ENCODE measurements at regions not wholly inside any gene's neighbourhood (a gene's known extent, or its start where the extent isn't known, plus 50 kb on each side); places are given as distances from the start of the nearest gene placed in this dataset.
"Not testable (repeated sequence)": the region's sequence is repeated elsewhere in the genome, so short reads cannot be mapped to it uniquely, and the experiment has no call there.

- Histone ChIP-seq H3K36me3 (replicated peaks in 1 of 2; ENCODE audit: insufficient read depth in 1 of 2, low read depth in 2 of 2) (no peaks in the 10 kb centered on the region), H3K27ac (no peak overlapping the region), H3K27me3 (no peaks in the 10 kb centered on the region), H3K4me1 (no peaks in the 10 kb centered on the region), H3K4me3 (no peak overlapping the region), H3K9me3 (no peaks in the 10 kb centered on the region)
- intact Hi-C loops (cut with DNase I) = no loop called here
- no peak for ATAC-seq
- DNase-seq = no peak
- TF ChIP-seq CTCF (IDR thresholded peaks at IDR 0.05) (no peak), POLR2A (IDR thresholded peaks at IDR 0.05) (no peak)
- WGBS, 2 donors = 77 to 80% methylated on average over 8 of the region's 8 CpGs
These were observed 98.3 kb upstream of the FRMD1 start for GRCh38 chr6:168177103-168177891.

GRCh38 chr6:168171673-168172353 is 92.8 kb upstream of the FRMD1 start:
- no peaks in the 10 kb centered on the region for H3K36me3 ChIP-seq (replicated peaks in 1 of 2; ENCODE audit: insufficient read depth in 1 of 2, low read depth in 2 of 2)
- no peak for DNase-seq
- intact Hi-C loops (cut with DNase I) = no loop called here
- ATAC-seq = no peak
- peaks cover 4% of the 10 kb centered on the region for H3K4me1 ChIP-seq
- H3K4me3 ChIP-seq = no peak overlapping the region
- 23 to 38% methylated on average over 4 of the region's 4 CpGs for WGBS, 2 donors
- H3K9me3 ChIP-seq = no peaks in the 10 kb centered on the region
- no peaks in the 10 kb centered on the region for H3K27me3 ChIP-seq
- no peak overlapping the region for H3K27ac ChIP-seq
- TF ChIP-seq CTCF (IDR thresholded peaks at IDR 0.05) (no peak), POLR2A (IDR thresholded peaks at IDR 0.05) (no peak)

GRCh38 chr6:168170841-168171601 is 92.0 kb upstream of the FRMD1 start:
- DNase-seq (no peak), ATAC-seq (no peak)
- intact Hi-C loops (cut with DNase I) = no loop called here
- no peaks in the 10 kb centered on the region for H3K9me3 ChIP-seq
- 86 to 93% methylated on average over 16 of the region's 16 CpGs for WGBS, 2 donors
- H3K27ac ChIP-seq = no peak overlapping the region
- H3K4me1 ChIP-seq = peaks cover 4% of the 10 kb centered on the region
- H3K36me3 ChIP-seq (replicated peaks in 1 of 2; ENCODE audit: insufficient read depth in 1 of 2, low read depth in 2 of 2) = no peaks in the 10 kb centered on the region
- no peaks in the 10 kb centered on the region for H3K27me3 ChIP-seq
- no peak overlapping the region for H3K4me3 ChIP-seq
- no peak for TF ChIP-seq CTCF (IDR thresholded peaks at IDR 0.05)
- no peak for TF ChIP-seq POLR2A (IDR thresholded peaks at IDR 0.05)

- TF ChIP-seq POLR2A (IDR thresholded peaks at IDR 0.05) (no peak), CTCF (IDR thresholded peaks at IDR 0.05) (no peak)
- 74 to 82% methylated on average over 11 of the region's 11 CpGs for WGBS, 2 donors
- DNase-seq (no peak), ATAC-seq (no peak)
- Histone ChIP-seq H3K27ac (no peak overlapping the region), H3K36me3 (replicated peaks in 1 of 2; ENCODE audit: insufficient read depth in 1 of 2, low read depth in 2 of 2) (no peaks in the 10 kb centered on the region), H3K27me3 (no peaks in the 10 kb centered on the region), H3K4me3 (no peak overlapping the region), H3K9me3 (no peaks in the 10 kb centered on the region), H3K4me1 (peaks cover 4% of the 10 kb centered on the region)
- intact Hi-C loops (cut with DNase I) = no loop called here
These were observed 90.6 kb upstream of the FRMD1 start for GRCh38 chr6:168169624-168170023.

GRCh38 chr6:168168936-168169335 is 89.9 kb upstream of the FRMD1 start:
- H3K36me3 ChIP-seq (replicated peaks in 1 of 2; ENCODE audit: insufficient read depth in 1 of 2, low read depth in 2 of 2); DNase-seq; intact Hi-C loops (cut with DNase I); H3K27ac ChIP-seq; ATAC-seq; H3K4me3 ChIP-seq; H3K4me1 ChIP-seq; H3K9me3 ChIP-seq; H3K27me3 ChIP-seq: not testable (repeated sequence)
- WGBS, 2 donors = 63 to 70% methylated on average over 10 of the region's 12 CpGs

GRCh38 chr6:168168330-168168729 is 89.3 kb upstream of the FRMD1 start:
- H3K27me3 ChIP-seq; H3K36me3 ChIP-seq (replicated peaks in 1 of 2; ENCODE audit: insufficient read depth in 1 of 2, low read depth in 2 of 2); H3K4me1 ChIP-seq; H3K4me3 ChIP-seq; H3K27ac ChIP-seq; ATAC-seq; H3K9me3 ChIP-seq; intact Hi-C loops (cut with DNase I); DNase-seq: not testable (repeated sequence)
- WGBS, 2 donors = 84 to 92% methylated on average over 11 of the region's 13 CpGs

Data from body of pancreas (tissue), 4 donors.